ENCODE measurements at regions not wholly inside any gene's neighbourhood (a gene's known extent, or its start where the extent isn't known, plus 50 kb on each side); places are given as distances from the start of the nearest gene placed in this dataset.

DNA sequence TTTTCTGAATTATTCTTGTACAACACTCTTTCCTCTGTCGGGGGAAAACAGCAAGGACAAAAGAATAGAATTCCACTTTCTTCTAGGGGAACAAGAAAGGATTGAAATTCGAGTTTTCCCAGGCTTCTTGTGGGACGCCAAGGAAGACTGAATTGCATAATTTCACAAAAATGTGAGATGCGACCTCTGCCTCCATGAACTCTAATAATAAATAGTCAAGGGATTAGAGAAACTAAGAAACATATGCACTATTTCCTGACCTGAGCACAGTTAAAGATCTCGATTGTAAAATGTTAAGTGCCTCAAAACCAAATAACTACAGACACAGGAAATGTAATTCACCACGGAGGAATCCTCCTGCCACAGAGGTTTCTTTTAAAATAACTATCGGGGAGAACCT is 117.3 kb upstream of the MARK1 start:
- TF ChIP-seq, protein P1, sequence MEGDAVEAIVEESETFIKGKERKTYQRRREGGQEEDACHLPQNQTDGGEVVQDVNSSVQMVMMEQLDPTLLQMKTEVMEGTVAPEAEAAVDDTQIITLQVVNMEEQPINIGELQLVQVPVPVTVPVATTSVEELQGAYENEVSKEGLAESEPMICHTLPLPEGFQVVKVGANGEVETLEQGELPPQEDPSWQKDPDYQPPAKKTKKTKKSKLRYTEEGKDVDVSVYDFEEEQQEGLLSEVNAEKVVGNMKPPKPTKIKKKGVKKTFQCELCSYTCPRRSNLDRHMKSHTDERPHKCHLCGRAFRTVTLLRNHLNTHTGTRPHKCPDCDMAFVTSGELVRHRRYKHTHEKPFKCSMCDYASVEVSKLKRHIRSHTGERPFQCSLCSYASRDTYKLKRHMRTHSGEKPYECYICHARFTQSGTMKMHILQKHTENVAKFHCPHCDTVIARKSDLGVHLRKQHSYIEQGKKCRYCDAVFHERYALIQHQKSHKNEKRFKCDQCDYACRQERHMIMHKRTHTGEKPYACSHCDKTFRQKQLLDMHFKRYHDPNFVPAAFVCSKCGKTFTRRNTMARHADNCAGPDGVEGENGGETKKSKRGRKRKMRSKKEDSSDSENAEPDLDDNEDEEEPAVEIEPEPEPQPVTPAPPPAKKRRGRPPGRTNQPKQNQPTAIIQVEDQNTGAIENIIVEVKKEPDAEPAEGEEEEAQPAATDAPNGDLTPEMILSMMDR (IDR thresholded peaks at IDR 0.05; ENCODE audit: insufficient read depth, low read length, poor library complexity, severe bottlenecking): no peak
- DNase-seq (ENCODE audit: low read depth): no peak
- no peaks in the 10 kb centered on the region for H3K36me3 ChIP-seq (ENCODE audit: control insufficient read depth, insufficient read depth, low read length)
- no peaks in the 10 kb centered on the region for H3K27me3 ChIP-seq (ENCODE audit: control insufficient read depth, insufficient read depth, low read length)
- no peak overlapping the region for H3K4me3 ChIP-seq (ENCODE audit: low read depth, low read length)

DNA sequence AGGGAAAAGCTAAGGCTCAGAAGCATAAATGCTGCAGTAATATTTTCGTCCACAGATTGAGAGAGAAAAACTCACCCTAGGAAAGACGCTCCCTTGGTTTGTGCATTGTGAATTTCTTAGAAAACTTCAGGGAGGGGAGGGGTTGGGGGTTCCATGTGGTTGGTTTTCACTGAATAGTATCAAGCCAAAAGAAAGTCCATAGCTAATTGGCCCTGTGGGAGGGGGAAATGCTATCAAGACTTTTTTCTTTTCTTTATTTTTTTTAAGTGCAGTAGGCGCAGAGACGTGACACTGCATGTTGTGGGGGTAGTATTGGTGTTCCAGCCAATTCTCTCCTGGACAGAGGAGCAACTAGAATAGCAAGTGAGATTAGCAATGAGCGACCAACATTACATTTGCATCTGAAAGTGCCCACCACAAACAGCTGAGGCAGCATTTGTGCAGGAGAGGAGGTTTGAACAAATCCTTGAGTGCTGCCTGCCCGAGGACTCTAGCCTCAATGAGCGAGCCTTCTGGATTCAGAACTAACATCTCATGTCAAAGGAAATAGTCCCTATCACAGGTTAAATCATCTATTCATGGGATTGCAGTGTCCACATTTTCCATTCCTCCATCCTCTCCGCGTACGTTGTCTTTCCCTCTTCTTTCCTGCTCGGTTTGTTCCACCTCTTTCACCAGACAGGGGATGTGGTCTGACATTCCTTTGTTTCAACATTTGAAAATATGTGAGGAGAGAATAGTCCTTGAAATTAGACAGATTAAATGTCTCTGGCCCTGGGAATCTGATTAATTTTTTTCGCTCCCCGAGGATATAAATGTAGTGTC is 118.0 kb upstream of the MARK1 start:
- H3K36me3 ChIP-seq (ENCODE audit: control insufficient read depth, insufficient read depth, low read length): no peaks in the 10 kb centered on the region
- no peak for DNase-seq (ENCODE audit: low read depth)
- H3K4me3 ChIP-seq (ENCODE audit: low read depth, low read length): no peak overlapping the region
- H3K27me3 ChIP-seq (ENCODE audit: control insufficient read depth, insufficient read depth, low read length): no peaks in the 10 kb centered on the region
- TF ChIP-seq, protein P1 (IDR thresholded peaks at IDR 0.05; ENCODE audit: insufficient read depth, low read length, poor library complexity, severe bottlenecking): no peak

DNA sequence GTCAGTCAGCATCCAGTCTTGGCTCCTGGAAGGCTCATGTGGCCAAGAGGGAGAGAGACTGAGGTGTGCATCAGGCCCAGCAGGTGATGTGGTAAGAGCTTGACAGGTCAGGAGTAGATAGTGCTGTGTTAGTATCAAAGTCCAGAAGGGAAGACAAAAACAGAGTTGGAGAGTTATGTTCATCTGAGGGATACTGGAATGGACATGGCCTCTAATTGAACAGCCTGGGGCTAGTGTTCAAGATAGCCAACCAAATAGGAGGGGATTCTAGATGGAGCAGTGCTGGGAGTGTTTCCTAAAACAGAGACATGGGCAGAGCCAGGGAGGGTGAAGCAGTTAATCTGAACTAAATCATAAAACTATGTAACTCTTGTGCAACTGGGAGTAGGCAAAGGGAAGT is 120.7 kb upstream of the MARK1 start:
- Histone ChIP-seq H3K27me3 (ENCODE audit: control insufficient read depth, insufficient read depth, low read length) (no peaks in the 10 kb centered on the region), H3K36me3 (ENCODE audit: control insufficient read depth, insufficient read depth, low read length) (no peaks in the 10 kb centered on the region), H3K4me3 (ENCODE audit: low read depth, low read length) (no peak overlapping the region)
- DNase-seq (ENCODE audit: low read depth): no peak
- TF ChIP-seq, protein P1 (IDR thresholded peaks at IDR 0.05; ENCODE audit: insufficient read depth, low read length, poor library complexity, severe bottlenecking): no peak

DNA sequence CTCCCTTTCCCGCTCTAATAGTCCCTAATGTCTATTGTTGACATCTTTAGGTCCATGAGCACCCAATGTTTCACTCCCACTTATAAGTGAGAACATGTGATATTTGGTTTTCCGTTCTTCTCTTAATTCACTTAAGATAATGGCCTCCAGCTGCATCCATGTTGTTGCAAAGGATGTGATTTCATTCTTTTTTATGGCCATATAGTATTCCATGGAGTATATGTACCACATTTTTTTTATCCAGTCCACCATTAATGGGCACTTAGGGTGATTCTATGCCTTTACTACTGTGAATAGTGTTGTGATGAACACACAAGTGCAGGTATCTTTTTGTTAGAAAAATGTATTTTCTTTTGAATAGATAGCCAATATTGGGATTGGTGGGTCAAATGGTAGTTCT is 126.0 kb upstream of the RAB3GAP2 start:
- Histone ChIP-seq H3K27me3 (ENCODE audit: control insufficient read depth, insufficient read depth, low read length) (no peaks in the 10 kb centered on the region), H3K4me3 (ENCODE audit: low read depth, low read length) (no peak overlapping the region), H3K36me3 (ENCODE audit: control insufficient read depth, insufficient read depth, low read length) (no peaks in the 10 kb centered on the region)
- DNase-seq (ENCODE audit: low read depth): no peak
- TF ChIP-seq, protein P1 (IDR thresholded peaks at IDR 0.05; ENCODE audit: insufficient read depth, low read length, poor library complexity, severe bottlenecking): no peak

DNA sequence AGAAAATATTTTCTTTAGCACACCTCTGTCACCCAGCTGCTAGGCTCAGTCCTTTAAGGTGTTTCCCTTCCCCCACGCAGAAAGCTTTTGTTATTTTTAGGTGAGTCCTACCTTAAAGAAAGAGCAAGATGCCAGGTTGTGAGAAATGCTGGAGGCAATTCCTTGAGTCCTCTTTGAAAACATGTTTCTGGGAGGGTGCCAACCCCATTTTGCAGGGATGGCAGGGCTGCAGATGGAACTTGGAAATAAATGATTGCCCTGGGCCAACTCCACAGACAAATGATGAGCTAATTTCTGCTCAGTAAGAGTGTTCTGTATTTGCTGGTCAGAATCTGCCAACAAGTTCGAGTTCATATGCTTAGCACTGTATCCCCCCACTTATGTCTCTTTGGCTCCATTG is 119.2 kb upstream of the RAB3GAP2 start:
- TF ChIP-seq, protein P1 (IDR thresholded peaks at IDR 0.05; ENCODE audit: insufficient read depth, low read length, poor library complexity, severe bottlenecking): no peak
- Histone ChIP-seq H3K36me3 (ENCODE audit: control insufficient read depth, insufficient read depth, low read length) (no peaks in the 10 kb centered on the region), H3K27me3 (ENCODE audit: control insufficient read depth, insufficient read depth, low read length) (no peaks in the 10 kb centered on the region), H3K4me3 (ENCODE audit: low read depth, low read length) (no peak overlapping the region)
- no peak for DNase-seq (ENCODE audit: low read depth)

DNA sequence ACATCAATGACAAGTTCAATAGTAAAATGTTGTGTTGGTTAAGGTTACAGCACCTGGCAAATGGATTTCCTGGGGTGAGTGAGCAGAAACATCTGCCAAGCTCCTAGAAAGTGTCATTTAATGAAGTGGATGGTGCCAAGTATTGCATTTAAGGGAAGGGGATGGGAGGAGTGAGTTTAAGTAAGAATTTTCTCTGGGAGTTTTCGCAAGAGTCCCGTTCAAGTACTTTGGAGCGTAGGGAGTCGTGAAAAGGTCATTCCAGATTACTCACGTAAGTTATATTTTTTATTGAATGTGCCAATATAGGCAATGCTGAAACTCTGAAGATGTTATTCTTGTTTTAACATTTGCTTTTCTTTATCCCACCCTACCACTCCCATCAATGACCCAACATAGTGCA is 117.4 kb upstream of the RAB3GAP2 start:
- Histone ChIP-seq H3K27me3 (ENCODE audit: control insufficient read depth, insufficient read depth, low read length) (no peaks in the 10 kb centered on the region), H3K4me3 (ENCODE audit: low read depth, low read length) (no peak overlapping the region), H3K36me3 (ENCODE audit: control insufficient read depth, insufficient read depth, low read length) (no peaks in the 10 kb centered on the region)
- DNase-seq (ENCODE audit: low read depth): no peak
- TF ChIP-seq, protein P1 (IDR thresholded peaks at IDR 0.05; ENCODE audit: insufficient read depth, low read length, poor library complexity, severe bottlenecking): no peak

Data from kidney epithelial cell (primary cell).